ENCODE measurements at regions not wholly inside any gene's neighbourhood (a gene's known extent, or its start where the extent isn't known, plus 50 kb on each side); places are given as distances from the start of the nearest gene placed in this dataset.

DNA sequence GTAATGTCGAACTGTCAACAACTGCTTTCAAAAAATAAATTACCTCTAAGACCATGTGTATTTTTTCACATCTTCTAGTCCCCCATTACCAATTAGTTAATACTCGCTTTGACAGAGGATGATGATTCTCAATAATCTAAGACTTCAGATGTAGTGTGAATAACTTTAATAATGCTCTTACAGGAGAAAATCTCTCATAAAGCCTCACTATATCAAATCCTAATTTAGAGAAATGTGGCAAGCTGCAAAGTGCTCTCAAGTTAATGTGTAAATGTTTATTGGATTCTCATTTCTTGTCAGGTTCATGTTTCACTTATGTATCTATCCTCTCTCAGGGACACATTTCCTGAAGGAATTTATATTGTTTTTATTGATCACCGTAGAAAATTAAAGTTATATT lies 223.9 kb downstream of the CDH7 start:
- DNase-seq (ENCODE audit: low read depth), result no peak
- TF ChIP-seq, protein P1, sequence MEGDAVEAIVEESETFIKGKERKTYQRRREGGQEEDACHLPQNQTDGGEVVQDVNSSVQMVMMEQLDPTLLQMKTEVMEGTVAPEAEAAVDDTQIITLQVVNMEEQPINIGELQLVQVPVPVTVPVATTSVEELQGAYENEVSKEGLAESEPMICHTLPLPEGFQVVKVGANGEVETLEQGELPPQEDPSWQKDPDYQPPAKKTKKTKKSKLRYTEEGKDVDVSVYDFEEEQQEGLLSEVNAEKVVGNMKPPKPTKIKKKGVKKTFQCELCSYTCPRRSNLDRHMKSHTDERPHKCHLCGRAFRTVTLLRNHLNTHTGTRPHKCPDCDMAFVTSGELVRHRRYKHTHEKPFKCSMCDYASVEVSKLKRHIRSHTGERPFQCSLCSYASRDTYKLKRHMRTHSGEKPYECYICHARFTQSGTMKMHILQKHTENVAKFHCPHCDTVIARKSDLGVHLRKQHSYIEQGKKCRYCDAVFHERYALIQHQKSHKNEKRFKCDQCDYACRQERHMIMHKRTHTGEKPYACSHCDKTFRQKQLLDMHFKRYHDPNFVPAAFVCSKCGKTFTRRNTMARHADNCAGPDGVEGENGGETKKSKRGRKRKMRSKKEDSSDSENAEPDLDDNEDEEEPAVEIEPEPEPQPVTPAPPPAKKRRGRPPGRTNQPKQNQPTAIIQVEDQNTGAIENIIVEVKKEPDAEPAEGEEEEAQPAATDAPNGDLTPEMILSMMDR (conservative IDR thresholded peaks at IDR 0.05; ENCODE audit: low read depth, low read length), result no peak
- no peak overlapping the region for H3K4me3 ChIP-seq (ENCODE audit: low read depth, low read length)

DNA sequence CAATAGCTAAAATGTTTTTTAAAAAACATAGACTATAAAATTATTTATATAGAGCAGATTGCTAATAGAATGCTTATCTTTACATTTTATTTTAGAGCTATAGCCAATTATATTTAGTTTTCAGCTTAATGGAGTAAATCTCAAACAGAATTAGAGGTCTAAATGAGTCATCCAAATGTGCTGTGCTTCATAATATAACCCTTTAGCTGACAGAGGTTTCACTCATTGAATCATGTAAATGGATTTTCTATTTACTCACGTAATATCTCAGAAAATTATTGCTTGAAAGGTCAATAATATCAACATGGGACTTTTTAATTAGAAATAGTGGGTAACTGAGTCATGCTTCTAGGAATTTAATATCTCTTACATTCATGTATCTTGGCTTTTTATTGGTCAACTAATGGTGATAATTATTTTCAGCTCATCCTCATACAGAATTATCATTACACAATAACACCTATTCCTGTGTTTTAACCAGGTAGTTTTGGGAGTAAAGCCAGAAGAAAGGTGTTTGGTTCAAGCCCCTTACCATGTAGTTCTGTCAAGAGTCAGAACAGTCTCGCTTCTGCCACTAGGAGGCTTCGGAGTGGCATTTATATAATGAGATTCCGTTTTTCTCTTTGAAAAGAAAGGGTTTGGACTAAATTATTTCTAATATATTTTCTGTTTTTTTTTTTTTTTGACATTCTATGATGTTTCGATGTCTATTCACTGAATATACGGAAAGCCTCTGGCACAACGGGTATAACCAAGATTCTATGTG lies 217.6 kb downstream of the CDH7 start:
- DNase-seq (ENCODE audit: low read depth), result no peak
- TF ChIP-seq, protein P1 (conservative IDR thresholded peaks at IDR 0.05; ENCODE audit: low read depth, low read length), result peak; percentile 43
- no peak overlapping the region for H3K4me3 ChIP-seq (ENCODE audit: low read depth, low read length)

DNA sequence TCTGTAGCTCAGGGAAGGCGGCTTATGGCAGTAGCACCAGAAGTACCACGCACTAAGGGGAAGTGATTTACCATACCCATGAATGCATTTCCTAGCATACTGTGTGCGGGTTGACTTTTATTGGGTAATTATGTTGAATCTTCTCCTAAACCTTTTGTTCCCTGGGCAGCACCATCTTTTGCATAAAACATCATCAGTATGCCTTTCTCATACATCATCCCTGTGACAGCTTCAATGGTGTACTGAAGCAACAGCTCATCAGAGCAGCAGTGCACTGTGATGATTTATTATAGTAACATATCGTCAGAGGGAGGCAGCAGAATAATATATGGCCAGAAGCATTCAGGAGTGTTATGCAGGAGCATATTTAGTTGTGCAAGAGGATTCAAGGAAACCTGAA lies 204.9 kb downstream of the CDH7 start:
- DNase-seq (ENCODE audit: low read depth), result no peak
- no peak overlapping the region for H3K4me3 ChIP-seq (ENCODE audit: low read depth, low read length)
- TF ChIP-seq, protein P1 (conservative IDR thresholded peaks at IDR 0.05; ENCODE audit: low read depth, low read length), result no peak

DNA sequence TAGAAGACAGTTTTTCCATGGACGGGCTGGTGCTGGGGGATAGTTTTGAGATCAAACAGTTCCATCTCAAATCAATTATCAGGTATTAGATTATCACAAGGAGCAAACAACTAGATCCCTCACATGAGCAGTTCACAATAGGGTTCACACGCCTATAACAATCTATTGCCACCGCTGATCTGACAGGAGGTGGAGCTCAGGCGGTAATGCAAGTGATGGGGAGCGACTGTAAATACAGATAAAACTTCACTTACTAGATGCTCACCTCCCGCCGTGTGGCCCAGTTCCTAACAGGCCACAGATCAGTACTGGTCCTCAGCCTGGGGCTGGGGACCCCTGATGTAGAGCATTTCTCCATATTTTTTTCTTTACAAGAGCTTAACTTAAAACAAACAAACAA lies 203.6 kb downstream of the CDH7 start:
- H3K4me3 ChIP-seq (ENCODE audit: low read depth, low read length), result no peak overlapping the region
- DNase-seq (ENCODE audit: low read depth), result no peak
- TF ChIP-seq, protein P1 (conservative IDR thresholded peaks at IDR 0.05; ENCODE audit: low read depth, low read length), result no peak

DNA sequence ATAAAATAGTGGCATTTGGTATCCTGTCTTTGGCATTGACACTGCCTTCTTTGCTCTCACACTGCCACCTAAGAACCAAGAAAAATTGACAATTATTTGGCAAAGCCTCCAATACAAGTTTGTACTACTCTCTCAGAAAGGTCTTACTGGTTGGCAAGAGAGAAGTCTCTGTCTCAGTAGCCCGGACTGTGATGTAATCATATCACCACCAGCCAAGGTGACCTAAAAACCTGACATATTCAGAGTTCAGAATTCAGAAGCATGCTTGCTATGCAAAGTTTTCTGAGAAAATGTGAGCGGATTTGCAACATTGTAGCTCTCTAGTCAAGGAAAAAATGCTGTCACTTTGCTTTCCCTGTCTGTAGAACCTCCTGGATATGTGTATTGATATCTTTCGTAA lies 196.0 kb downstream of the CDH7 start:
- DNase-seq (ENCODE audit: low read depth), result no peak
- TF ChIP-seq, protein P1 (conservative IDR thresholded peaks at IDR 0.05; ENCODE audit: low read depth, low read length), result no peak

DNA sequence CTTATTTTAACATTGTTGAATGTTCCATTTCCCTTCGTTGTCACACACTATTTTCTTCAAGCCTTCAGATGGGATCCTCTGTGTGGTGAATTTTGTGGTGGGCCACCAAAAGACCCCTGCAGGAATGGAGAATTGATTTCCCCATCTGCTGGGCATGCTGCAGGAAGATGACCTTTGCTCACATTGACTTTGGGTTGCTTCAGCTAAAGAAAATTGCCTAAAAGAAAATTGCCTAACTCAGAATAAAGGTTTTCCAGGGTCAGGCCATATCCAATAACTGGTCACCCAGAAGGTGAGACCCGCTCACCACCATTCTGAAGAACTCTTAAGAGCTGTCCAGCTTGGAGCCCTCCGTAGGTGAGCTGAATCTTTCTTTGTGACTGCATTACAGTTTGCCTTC lies 192.5 kb downstream of the CDH7 start:
- H3K4me3 ChIP-seq (ENCODE audit: low read depth, low read length), result no peak overlapping the region
- no peak for DNase-seq (ENCODE audit: low read depth)
- TF ChIP-seq, protein P1 (conservative IDR thresholded peaks at IDR 0.05; ENCODE audit: low read depth, low read length), result no peak

More for the DNA sequence above, 196.0 kb downstream of the CDH7 start:
- no peak overlapping the region for H3K4me3 ChIP-seq (ENCODE audit: low read depth, low read length)

DNA sequence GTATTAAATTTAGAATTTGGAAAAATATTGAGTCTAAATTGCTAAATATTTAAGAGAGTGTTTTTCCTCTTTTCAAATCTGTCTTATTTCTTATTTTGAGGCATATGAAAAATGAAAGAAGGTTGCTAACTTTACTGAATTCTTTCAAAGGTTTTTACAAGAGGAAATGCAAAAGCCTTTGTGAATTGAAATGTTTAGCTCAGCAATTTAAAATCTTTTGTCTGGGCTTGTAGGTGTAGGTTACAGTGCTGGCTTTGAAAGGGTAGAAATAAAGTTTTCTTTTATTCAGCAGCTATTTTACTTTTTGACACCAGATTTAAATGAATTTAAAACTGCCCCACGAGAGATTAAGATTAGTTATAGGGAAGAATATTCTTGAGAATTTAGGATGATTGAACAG lies 192.0 kb downstream of the CDH7 start:
- no peak overlapping the region for H3K4me3 ChIP-seq (ENCODE audit: low read depth, low read length)
- TF ChIP-seq, protein P1 (conservative IDR thresholded peaks at IDR 0.05; ENCODE audit: low read depth, low read length), result no peak
- DNase-seq (ENCODE audit: low read depth), result no peak
